GM12872 (cell line): ENCODE measurements at regions not wholly inside any gene's neighbourhood (a gene's known extent, or its start where the extent isn't known, plus 50 kb on each side); places are given as distances from the start of the nearest gene placed in this dataset.

Source experiments
- CTCF ChIP-seq: IDR thresholded peaks from 3 replicates; pipeline ENCODE4 v1.5.1; 2011; ENCODE audit warnings: low read depth, mild to moderate bottlenecking, low read length, moderate library complexity; ENCODE audit not compliant: insufficient read depth

DNA sequence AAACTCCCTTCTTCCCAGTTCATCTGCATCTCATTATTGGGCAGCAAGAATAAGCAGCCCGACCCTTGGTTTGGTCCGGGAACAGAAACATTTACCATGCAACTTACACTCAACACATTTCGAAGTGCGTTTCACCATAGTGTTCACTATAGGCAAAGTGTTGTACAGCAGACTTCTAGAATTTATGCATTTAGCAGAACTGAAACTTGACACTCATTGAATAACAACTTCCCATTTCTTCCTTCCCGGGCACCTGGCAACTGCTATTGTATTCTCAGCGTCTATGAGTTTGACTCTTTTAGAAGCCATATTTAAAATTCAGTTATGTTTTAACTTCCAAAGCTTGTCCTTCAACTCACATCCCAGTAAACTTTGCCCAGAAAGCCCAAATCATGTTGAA lies 840.6 kb downstream of the NLGN4X start:
- TF ChIP-seq CTCF, result no peak

DNA sequence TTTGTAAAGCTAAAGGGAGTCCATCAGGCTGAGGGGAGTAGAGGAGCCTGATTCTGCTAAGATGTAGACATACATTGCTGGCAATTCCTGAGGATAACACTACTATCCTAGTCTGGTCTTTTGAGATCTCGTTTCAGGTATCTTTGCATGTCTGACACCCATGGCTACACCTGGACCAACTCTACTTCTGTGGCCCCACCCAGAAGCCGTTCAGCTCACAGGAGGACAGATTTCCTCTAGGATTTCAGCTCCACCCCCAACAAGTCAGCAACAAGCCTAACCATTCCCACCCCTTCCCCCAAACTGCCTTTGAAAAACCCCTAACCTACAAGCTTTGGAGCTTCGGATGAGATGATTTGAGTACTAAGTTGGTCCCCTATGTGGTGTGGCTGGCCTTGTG lies 848.2 kb downstream of the NLGN4X start:
- TF ChIP-seq CTCF, result no peak

GRCh38 chrX:5341902-5342301 lies 886.8 kb downstream of the NLGN4X start:
- TF ChIP-seq CTCF, result no peak

DNA sequence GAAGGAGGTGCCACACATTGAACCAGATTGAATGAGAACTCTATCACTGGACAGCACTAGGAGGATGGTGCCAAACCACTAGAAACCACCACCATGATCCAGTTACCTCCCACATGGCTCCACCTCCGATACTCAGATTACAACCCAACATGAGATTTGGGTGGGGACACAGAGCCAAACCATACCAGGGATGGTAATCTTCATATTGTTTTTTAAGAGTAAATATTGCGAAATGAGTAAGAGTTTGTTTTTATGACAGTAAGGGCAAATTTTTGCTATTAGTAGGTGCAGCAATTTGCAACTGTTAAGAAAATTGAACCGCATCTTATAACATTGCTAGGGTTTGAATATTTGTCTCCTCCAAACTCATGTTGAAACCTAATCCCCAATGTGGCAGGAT lies 891.5 kb downstream of the NLGN4X start:
- no peak for TF ChIP-seq CTCF

DNA sequence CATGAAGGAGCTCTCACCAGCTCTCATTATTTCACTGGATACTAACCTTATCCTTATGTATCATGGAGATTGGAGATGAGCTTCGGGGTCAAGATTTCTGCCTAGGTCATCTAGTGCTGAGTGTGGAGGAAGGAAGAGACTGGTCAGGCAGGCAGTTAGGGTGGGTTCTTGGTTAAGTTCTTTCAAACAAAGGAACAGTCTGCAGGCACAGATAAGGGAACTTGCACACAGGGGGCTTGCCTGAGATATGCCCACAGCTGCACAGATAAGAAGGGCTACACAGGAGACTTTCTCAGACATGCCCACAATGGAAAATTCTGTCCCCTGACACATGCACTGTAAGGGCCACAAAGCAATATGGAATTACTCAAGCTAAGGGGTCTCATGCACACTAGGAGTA lies 904.1 kb downstream of the NLGN4X start:
- TF ChIP-seq CTCF, result no peak

DNA sequence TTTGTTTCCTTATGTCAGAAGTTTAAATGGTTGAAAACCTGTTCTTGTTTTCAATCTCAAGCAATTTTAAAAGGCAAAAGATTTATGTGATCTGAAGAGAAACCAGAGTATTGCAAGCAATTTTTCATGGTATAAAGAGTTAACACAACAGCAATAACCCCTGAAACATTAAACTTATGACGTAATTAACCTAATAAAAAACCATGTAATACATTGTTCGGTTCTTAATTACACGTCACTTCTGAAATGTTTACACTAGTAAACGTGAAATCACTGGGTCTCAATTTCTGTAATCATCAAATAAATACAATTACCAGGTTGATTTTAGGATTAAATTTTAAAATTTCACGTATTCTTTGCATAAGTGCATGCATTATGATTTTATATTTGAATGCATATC lies 914.5 kb downstream of the NLGN4X start:
- no peak for TF ChIP-seq CTCF

GRCh38 chrX:5307416-5307815 lies 921.3 kb downstream of the NLGN4X start:
- TF ChIP-seq CTCF, result no peak

DNA sequence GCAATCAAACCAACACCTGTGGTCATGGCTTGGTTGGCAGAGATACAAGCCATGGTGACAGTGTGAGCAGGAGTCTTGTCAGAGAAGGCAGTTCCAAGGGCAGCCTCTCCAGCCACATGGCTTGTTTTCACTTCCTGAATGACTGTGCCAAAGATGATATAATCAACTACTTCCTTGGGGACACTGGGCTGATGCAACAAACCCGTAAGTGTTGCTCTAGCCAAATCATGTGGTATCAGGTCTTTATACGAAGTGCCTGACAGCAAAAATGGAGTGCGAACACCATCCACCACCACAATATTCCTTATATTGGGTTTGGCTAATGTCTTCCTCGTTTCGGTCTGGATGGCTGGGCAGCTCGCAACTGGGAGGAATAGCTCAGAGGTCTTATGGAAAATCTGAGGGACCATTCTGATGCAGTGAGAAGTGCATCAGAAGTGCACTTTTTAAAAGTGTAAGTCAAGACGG lies 922.0 kb downstream of the NLGN4X start:
- TF ChIP-seq CTCF, result no peak
